ENCODE measurements at regions not wholly inside any gene's neighbourhood (a gene's known extent, or its start where the extent isn't known, plus 50 kb on each side); places are given as distances from the start of the nearest gene placed in this dataset.

DNA sequence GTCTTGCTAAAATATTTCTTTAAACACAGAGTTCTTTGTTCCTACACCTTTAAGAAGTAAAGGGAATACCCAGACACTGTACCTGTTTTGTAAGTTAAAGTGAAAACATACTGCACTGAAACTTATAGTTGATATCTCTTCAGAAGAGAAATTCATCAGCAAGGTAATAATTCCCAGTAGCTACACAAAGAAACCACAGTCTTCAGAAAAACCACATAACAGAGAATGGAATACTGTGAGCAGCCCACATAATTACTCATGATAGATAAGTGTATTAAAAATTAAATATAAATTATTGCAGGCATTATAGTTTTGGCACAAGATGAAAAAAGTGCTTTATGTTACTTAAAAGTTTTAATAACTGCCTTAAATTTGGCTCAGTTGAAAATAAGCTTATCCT lies 276.6 kb downstream of the SETD4 start:
- TF ChIP-seq POLR2A (IDR thresholded peaks at IDR 0.05): no peak
- TF ChIP-seq, protein P1, sequence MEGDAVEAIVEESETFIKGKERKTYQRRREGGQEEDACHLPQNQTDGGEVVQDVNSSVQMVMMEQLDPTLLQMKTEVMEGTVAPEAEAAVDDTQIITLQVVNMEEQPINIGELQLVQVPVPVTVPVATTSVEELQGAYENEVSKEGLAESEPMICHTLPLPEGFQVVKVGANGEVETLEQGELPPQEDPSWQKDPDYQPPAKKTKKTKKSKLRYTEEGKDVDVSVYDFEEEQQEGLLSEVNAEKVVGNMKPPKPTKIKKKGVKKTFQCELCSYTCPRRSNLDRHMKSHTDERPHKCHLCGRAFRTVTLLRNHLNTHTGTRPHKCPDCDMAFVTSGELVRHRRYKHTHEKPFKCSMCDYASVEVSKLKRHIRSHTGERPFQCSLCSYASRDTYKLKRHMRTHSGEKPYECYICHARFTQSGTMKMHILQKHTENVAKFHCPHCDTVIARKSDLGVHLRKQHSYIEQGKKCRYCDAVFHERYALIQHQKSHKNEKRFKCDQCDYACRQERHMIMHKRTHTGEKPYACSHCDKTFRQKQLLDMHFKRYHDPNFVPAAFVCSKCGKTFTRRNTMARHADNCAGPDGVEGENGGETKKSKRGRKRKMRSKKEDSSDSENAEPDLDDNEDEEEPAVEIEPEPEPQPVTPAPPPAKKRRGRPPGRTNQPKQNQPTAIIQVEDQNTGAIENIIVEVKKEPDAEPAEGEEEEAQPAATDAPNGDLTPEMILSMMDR (IDR thresholded peaks at IDR 0.05): no peak

Data from adrenal gland (tissue), 5 donors.